ENCODE measurements at regions not wholly inside any gene's neighbourhood (a gene's known extent, or its start where the extent isn't known, plus 50 kb on each side); places are given as distances from the start of the nearest gene placed in this dataset.

- DNase-seq, result no peak
- no peaks in the 10 kb centered on the region for H3K79me2 ChIP-seq (ENCODE audit: low read depth)
- no peaks in the 10 kb centered on the region for H3K9me3 ChIP-seq (ENCODE audit: insufficient read depth, low read depth)
- no peaks in the 10 kb centered on the region for H3K27me3 ChIP-seq (ENCODE audit: insufficient read depth, low read depth)
- TF ChIP-seq CTCF (conservative IDR thresholded peaks at IDR 0.05), result no peak
- no TSS peak for BruUV-seq (replicated peaks)
- H2AFZ ChIP-seq, result no peak overlapping the region
- H3F3A ChIP-seq (ENCODE audit: insufficient read depth, low read depth), result peaks cover 10% of the 10 kb centered on the region; the same call in 1 of the 2 replicates
- intact Hi-C loops (cut with micrococcal nuclease; ENCODE audit: unreplicated experiment), result no loop called here
- POLR2A ChIA-PET (ENCODE audit: unreplicated experiment), result no interaction called here
- no peak overlapping the region for H3K4me3 ChIP-seq
- H3K4me1 ChIP-seq (replicated peaks; ENCODE audit: insufficient read depth), result no peaks in the 10 kb centered on the region
- H3K36me3 ChIP-seq (ENCODE audit: low read depth), result no peaks in the 10 kb centered on the region
- no peaks in the 10 kb centered on the region for H4K20me1 ChIP-seq (ENCODE audit: insufficient read depth)
- H3K4me2 ChIP-seq, result no peak overlapping the region
- H3K27ac ChIP-seq, result no peak overlapping the region
- CTCF ChIA-PET, result no interaction called here
- H3K9me2 ChIP-seq (ENCODE audit: insufficient read depth), result no peaks in the 10 kb centered on the region
These were observed 145.5 kb upstream of the TMEM132C start for GRCh38 chr12:128121424-128121823.

GRCh38 chr12:128123096-128123495 is 143.9 kb upstream of the TMEM132C start:
- ChIA-PET POLR2A (ENCODE audit: unreplicated experiment) (interaction anchor here (0.9 kb wide), 1 partner anchor 22 kb away, joined by 3 read pairs; no protein-coding TSS in a partner anchor), CTCF (no interaction called here)
- Histone ChIP-seq H2AFZ (no peak overlapping the region), H3K27me3 (ENCODE audit: insufficient read depth, low read depth) (no peaks in the 10 kb centered on the region), H3K4me1 (replicated peaks; ENCODE audit: insufficient read depth) (no peaks in the 10 kb centered on the region), H3K4me3 (no peak overlapping the region), H3K79me2 (ENCODE audit: low read depth) (no peaks in the 10 kb centered on the region), H3K27ac (no peak overlapping the region), H3K9me2 (ENCODE audit: insufficient read depth) (no peaks in the 10 kb centered on the region), H3K4me2 (no peak overlapping the region), H3K36me3 (ENCODE audit: low read depth) (no peaks in the 10 kb centered on the region), H3F3A (ENCODE audit: insufficient read depth, low read depth) (peaks cover 10% of the 10 kb centered on the region; the same call in 1 of the 2 replicates), H3K9me3 (ENCODE audit: insufficient read depth, low read depth) (no peaks in the 10 kb centered on the region), H4K20me1 (ENCODE audit: insufficient read depth) (no peaks in the 10 kb centered on the region)
- DNase-seq, result no peak
- no TSS peak for BruUV-seq (replicated peaks)
- intact Hi-C loops (cut with micrococcal nuclease; ENCODE audit: unreplicated experiment), result no loop called here
- TF ChIP-seq EZH2 (IDR thresholded peaks at IDR 0.05; ENCODE audit: low read depth) (no peak), CTCF (conservative IDR thresholded peaks at IDR 0.05) (no peak)

- H3K4me3 ChIP-seq, result no peak overlapping the region
- 0 out of 2 replicates have a peak, but pooled peaks cover 11% of the 10 kb centered on the region for H3K27me3 ChIP-seq (ENCODE audit: insufficient read depth, low read depth)
- H3K4me1 ChIP-seq (replicated peaks; ENCODE audit: insufficient read depth), result no peaks in the 10 kb centered on the region
- no peak overlapping the region for H3K27ac ChIP-seq
- no peaks in the 10 kb centered on the region for H3F3A ChIP-seq (ENCODE audit: insufficient read depth, low read depth)
- no TSS peak for BruUV-seq (replicated peaks)
- H3K9me3 ChIP-seq (ENCODE audit: insufficient read depth, low read depth), result no peaks in the 10 kb centered on the region
- no peak overlapping the region for H2AFZ ChIP-seq
- ChIA-PET CTCF (no interaction called here), POLR2A (ENCODE audit: unreplicated experiment) (no interaction called here)
- H3K9me2 ChIP-seq (ENCODE audit: insufficient read depth), result no peaks in the 10 kb centered on the region
- no peaks in the 10 kb centered on the region for H4K20me1 ChIP-seq (ENCODE audit: insufficient read depth)
- no peak overlapping the region for H3K4me2 ChIP-seq
- DNase-seq, result no peak
- TF ChIP-seq CTCF (conservative IDR thresholded peaks at IDR 0.05) (no peak), EZH2 (IDR thresholded peaks at IDR 0.05; ENCODE audit: low read depth) (no peak)
- no peaks in the 10 kb centered on the region for H3K79me2 ChIP-seq (ENCODE audit: low read depth)
- H3K36me3 ChIP-seq (ENCODE audit: low read depth), result no peaks in the 10 kb centered on the region
- intact Hi-C loops (cut with micrococcal nuclease; ENCODE audit: unreplicated experiment), result no loop called here
These were observed 135.0 kb upstream of the TMEM132C start for GRCh38 chr12:128131955-128132354.
